GM03348 (cell line): ENCODE measurements at regions not wholly inside any gene's neighbourhood (a gene's known extent, or its start where the extent isn't known, plus 50 kb on each side); places are given as distances from the start of the nearest gene placed in this dataset.

Experiments used
- DNase-seq: peaks from one replicate; pipeline ENCODE4 v3.0.0; 2012; ENCODE audit warnings: low spot score

GRCh38 chr9:99327667-99328066 is 105.6 kb downstream of the SEC61B start:
- DNase-seq = no peak

- DNase-seq = no peak
Measured at GRCh38 chr9:99335280-99335679, 113.2 kb downstream of the SEC61B start.

- no peak for DNase-seq
Measured at GRCh38 chr9:99336005-99336404, 113.9 kb downstream of the SEC61B start.

- DNase-seq = no peak
Measured at GRCh38 chr9:99336531-99336930, 114.4 kb downstream of the SEC61B start.

- no peak for DNase-seq
Measured at GRCh38 chr9:99340281-99340680, 118.2 kb downstream of the SEC61B start.

GRCh38 chr9:99341686-99342085 is 119.6 kb downstream of the SEC61B start:
- no peak for DNase-seq

DNA sequence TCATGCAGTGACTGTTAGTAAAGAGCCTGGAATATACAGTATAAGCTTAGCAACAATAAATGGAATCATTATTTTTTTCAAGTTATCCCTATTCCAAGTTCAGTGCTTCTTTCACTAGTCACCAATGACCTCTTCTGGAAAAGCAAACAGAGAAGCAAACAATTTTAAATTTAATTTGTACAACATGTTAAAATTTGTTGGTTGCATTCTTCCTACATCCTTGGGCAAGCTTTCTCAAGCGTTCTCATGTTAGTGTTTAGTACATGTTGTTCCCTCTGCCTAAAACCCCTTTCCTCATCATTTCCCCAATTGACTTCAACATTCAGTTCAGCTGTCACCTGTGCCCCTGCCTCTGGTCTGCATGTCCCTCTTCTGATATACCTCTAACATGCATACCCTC is 123.4 kb downstream of the SEC61B start:
- no peak for DNase-seq

DNA sequence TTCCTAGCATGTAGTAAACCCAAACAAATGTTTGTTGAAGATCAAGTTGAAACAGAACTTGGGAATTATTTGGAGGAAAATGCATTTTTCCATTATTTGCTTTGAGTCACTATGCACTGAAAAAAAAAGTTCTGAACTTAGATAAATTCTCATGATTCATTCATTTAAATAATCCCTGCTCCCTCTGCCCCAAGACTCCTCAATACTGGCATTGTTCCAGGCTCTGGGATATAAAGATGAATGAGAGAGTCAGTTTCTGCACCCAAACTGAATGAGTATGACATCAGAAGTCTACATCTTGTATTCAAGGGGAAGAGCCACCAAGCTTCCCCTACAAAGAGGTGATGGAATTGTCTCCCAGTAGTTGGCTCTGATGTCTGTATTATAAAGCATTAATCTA is 123.9 kb downstream of the SEC61B start:
- no peak for DNase-seq

- DNase-seq = no peak
Measured at GRCh38 chr9:99347568-99347967, 125.5 kb downstream of the SEC61B start.

GRCh38 chr9:99348289-99348688 is 126.2 kb downstream of the SEC61B start:
- no peak for DNase-seq

GRCh38 chr9:99349870-99350269 is 127.8 kb downstream of the SEC61B start:
- peak; percentile 40 for DNase-seq

- no peak for DNase-seq
Measured at GRCh38 chr9:99350461-99350860, 128.4 kb downstream of the SEC61B start.

DNA sequence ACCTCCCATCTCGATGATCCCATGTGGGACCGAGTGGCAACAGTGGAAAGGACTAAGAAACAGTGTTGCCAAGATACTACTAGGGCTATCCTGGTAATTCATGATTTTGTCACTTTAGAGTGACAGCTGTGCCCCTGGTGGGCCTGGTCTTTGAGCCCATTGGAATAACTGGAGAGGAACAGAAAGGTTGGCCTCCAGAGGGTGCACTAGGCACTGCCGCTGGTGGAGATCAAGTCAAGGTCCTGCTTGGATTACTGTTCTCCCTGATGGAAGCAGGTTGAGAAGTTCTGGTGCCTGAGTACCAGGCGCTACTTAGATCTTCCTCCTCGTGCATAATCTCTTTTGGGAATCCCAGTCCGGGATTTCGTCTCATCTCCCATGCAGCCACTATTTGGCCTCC is 129.6 kb downstream of the SEC61B start:
- DNase-seq = no peak

DNA sequence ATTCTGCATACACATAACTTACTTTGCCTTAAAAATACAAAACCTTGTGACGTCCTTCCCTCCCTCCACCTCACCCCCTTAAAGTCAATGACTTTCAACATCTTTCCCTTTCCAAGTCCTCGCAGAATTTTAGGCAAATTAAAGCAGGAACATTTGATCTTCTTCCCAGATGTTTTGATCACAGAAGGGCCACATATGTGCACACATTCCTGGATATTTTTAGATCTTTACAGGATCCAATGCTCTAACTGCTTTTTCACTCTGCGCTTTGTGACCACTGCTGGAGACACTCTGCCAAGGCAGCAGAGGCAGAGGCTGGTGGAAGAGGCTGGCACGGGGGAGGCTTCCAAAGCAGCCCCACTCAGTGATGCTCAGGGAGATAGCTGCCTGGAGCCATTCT is 130.7 kb downstream of the SEC61B start:
- DNase-seq = peak; percentile 56

GRCh38 chr9:99353408-99353807 is 131.3 kb downstream of the SEC61B start:
- DNase-seq = peak; percentile 83

DNA sequence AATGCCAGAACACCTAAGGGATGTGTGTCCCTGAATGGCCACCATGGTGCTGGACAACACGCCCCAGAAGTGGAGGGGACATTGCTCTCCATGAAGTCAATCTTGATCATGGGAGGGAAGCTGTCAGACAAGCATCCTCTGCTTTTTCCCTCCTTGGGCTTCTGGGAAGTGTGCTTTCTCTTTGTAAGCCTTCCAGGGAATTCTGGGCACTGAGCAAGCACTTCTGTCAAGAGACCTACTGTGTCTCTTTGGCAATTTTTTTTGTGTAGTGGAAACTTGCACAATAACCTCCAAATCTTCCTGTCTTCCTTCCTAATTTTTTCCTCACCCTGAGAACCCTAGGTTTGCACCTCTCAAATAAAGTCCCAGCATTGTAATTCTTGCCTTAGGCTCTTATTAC is 132.0 kb downstream of the SEC61B start:
- no peak for DNase-seq

- no peak for DNase-seq
Measured at GRCh38 chr9:99356512-99356971, 134.5 kb downstream of the SEC61B start.

GRCh38 chr9:99357575-99357974 is 135.5 kb downstream of the SEC61B start:
- peak; percentile 44 for DNase-seq

DNA sequence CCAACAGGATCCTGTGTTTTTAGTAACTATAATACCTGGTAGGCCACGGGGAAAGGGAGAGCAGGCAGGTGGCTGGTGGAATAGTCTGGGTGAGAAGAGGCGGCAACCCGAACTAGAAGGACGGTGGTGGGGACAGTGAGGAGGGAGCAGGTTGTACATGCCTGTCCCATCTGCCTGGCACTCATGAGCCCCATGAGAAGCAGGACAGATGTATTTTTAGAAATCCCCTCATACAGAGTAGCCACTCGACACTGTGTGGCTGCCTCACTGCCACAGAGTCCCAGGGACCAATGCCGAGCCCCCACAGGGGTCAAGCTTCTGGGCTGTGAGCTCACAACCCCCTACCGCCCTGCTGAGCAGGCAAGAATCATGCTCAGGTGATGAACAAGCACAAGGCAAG is 136.6 kb downstream of the SEC61B start:
- DNase-seq = no peak

GRCh38 chr9:99359336-99359735 is 137.3 kb downstream of the SEC61B start:
- DNase-seq = no peak

- no peak for DNase-seq
Measured at GRCh38 chr9:99360026-99360425, 137.9 kb downstream of the SEC61B start.

GRCh38 chr9:99361817-99362216 is 139.7 kb downstream of the SEC61B start:
- no peak for DNase-seq

DNA sequence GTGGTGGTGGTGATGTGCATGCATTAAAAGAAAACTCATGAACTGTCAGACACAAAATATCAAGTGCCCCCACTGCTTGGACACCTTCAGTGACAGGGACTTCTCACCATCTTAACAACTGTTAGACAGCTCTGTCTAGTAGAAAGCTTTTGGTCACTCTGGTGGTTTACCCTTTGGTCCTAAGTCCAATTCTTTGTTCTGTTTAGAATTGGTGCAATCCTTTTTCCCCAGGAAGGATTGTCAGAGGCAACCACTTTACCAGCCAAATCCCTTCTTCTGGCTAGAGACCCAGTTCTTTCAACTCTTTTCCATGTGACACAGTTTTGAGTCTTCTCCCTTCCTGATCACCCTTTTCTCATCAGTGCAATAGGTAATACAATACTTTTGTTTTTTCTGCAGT is 140.2 kb downstream of the SEC61B start:
- DNase-seq = no peak

GRCh38 chr9:99363509-99363908 is 141.4 kb downstream of the SEC61B start:
- no peak for DNase-seq
